ENCODE measurements at regions not wholly inside any gene's neighbourhood (a gene's known extent, or its start where the extent isn't known, plus 50 kb on each side); places are given as distances from the start of the nearest gene placed in this dataset.

DNA sequence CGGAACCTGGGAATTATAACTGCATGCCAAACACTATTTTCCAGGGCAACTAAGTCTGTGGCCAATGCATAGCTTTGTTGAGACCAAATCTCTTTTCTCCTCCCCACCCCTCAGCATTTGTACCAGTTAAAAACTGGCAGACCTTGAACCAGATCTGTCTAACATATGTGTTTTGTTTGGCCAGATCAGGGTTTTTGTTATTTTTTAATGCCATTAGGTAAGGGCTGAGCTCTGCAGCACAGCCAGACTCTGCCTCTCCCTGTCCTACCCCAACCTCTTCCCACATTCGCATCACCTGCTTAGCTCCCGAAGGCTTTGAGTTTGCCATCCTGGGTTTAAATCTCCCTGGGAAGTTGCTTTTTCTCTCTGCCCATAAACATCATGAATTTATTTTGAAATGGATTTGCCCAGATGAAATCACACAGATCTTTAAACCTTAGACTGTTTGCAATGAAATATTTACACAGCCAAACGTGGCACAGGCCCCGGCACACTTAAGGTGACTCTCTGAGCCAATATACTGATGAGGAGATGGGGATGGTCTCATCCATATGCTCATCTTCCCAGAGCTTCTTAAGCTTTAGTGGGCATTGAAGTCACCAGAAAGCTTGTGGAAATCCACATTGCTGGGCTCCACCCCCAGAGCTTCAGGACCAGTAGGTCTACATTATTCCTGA lies 54.0 kb upstream of the ALDH1B1 start (continued):
- TF ChIP-seq, protein P1, sequence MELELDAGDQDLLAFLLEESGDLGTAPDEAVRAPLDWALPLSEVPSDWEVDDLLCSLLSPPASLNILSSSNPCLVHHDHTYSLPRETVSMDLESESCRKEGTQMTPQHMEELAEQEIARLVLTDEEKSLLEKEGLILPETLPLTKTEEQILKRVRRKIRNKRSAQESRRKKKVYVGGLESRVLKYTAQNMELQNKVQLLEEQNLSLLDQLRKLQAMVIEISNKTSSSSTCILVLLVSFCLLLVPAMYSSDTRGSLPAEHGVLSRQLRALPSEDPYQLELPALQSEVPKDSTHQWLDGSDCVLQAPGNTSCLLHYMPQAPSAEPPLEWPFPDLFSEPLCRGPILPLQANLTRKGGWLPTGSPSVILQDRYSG (CRISPR knock-in tag; IDR thresholded peaks at IDR 0.05), result no peak
- TF ChIP-seq, protein P2, sequence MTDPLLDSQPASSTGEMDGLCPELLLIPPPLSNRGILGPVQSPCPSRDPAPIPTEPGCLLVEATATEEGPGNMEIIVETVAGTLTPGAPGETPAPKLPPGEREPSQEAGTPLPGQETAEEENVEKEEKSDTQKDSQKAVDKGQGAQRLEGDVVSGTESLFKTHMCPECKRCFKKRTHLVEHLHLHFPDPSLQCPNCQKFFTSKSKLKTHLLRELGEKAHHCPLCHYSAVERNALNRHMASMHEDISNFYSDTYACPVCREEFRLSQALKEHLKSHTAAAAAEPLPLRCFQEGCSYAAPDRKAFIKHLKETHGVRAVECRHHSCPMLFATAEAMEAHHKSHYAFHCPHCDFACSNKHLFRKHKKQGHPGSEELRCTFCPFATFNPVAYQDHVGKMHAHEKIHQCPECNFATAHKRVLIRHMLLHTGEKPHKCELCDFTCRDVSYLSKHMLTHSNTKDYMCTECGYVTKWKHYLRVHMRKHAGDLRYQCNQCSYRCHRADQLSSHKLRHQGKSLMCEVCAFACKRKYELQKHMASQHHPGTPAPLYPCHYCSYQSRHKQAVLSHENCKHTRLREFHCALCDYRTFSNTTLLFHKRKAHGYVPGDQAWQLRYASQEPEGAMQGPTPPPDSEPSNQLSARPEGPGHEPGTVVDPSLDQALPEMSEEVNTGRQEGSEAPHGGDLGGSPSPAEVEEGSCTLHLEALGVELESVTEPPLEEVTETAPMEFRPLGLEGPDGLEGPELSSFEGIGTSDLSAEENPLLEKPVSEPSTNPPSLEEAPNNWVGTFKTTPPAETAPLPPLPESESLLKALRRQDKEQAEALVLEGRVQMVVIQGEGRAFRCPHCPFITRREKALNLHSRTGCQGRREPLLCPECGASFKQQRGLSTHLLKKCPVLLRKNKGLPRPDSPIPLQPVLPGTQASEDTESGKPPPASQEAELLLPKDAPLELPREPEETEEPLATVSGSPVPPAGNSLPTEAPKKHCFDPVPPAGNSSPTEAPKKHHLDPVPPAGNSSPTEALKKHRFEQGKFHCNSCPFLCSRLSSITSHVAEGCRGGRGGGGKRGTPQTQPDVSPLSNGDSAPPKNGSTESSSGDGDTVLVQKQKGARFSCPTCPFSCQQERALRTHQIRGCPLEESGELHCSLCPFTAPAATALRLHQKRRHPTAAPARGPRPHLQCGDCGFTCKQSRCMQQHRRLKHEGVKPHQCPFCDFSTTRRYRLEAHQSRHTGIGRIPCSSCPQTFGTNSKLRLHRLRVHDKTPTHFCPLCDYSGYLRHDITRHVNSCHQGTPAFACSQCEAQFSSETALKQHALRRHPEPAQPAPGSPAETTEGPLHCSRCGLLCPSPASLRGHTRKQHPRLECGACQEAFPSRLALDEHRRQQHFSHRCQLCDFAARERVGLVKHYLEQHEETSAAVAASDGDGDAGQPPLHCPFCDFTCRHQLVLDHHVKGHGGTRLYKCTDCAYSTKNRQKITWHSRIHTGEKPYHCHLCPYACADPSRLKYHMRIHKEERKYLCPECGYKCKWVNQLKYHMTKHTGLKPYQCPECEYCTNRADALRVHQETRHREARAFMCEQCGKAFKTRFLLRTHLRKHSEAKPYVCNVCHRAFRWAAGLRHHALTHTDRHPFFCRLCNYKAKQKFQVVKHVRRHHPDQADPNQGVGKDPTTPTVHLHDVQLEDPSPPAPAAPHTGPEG (CRISPR knock-in tag; IDR thresholded peaks at IDR 0.05), result no peak
- TF ChIP-seq ZFAT (CRISPR knock-in tag; conservative IDR thresholded peaks at IDR 0.05), result no peak
- no peak for TF ChIP-seq ZNF766 (CRISPR knock-in tag; IDR thresholded peaks at IDR 0.05; ENCODE audit: borderline replicate concordance)

DNA sequence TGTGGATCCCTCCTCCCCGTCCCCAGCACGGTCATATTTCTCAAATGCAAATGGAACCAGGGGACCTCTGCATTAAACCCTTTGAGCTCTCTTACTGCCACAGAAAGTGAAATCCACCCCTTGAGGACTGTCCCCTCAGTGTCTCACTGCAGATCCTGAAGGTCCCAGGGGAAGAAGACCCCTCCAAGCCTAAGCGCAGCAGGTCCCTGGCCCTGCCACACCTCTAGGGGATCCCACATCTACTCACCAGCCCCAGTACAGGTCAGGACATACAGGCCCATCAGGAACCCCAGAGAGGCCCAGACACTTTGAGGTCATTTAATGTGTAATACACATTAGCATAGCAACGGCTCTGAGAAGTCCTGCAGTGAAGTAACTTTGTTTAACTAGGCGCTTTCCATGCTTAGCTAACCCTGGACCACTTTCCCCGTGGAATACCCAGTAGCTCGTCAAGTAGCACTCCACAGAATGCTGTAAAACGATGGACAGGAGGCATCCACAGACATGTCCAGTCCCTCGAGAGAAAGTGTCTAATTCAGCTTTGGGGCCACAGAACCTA lies 54.7 kb upstream of the ALDH1B1 start:
- FAIRE-seq (no peak), DNase-seq (ENCODE audit: low spot score) (no peak), ATAC-seq (no peak)
- Histone ChIP-seq H3K9me3 (ENCODE audit: low read length) (no peaks in the 10 kb centered on the region), H3K4me1 (ENCODE audit: insufficient read depth, low read length) (peaks cover 11% of the 10 kb centered on the region; the same call in 1 of the 2 replicates), H2AFZ (ENCODE audit: low read length) (no peak overlapping the region), H3K27ac (ENCODE audit: extremely low read length, insufficient read depth, low read length) (no peak overlapping the region), H3K4me3 (replicated peaks in 1 of 3; ENCODE audit: insufficient read depth in 1 of 3, low read depth in 2 of 3, low read length in 3 of 3) (no peak overlapping the region), H4K20me1 (ENCODE audit: insufficient read depth, low read length) (no peaks in the 10 kb centered on the region), H3K36me3 (replicated peaks in 1 of 2; ENCODE audit: control insufficient read depth in 1 of 2, insufficient read depth in 2 of 2, low read length in 2 of 2) (no peaks in the 10 kb centered on the region), H3K4me2 (ENCODE audit: low read depth, low read length) (no peak overlapping the region), H3K9ac (ENCODE audit: insufficient read depth, low read depth, low read length) (no peak overlapping the region), H3K27me3 (ENCODE audit: control insufficient read depth in 1 of 2, insufficient read depth in 2 of 2, low read length in 2 of 2) (peaks cover 4 to 21% of the 10 kb centered on the region in 2 experiments; a peak in 3 of 5 replicates), H3K79me2 (ENCODE audit: insufficient read depth, low read length) (no peaks in the 10 kb centered on the region)
- POLR2A ChIA-PET, result no interaction called here
- intact Hi-C loops (cut with micrococcal nuclease; ENCODE audit: unreplicated experiment), result no loop called here
- WGBS (ENCODE audit: low lambda C conversion rate), result 42% methylated on average over 8 of the region's 9 CpGs
- CTCF ChIA-PET (ENCODE audit: low intra/inter-chr PET ratio, low total read pairs), result no interaction called here
- no TSS peak for BruUV-seq (replicated peaks)
- in situ Hi-C loops (cut with HindIII; ENCODE audit: extremely low pct_ligation_motif_present, low pct_unique_long_range_greater_than_20kb), result no loop called here
- TF ChIP-seq, protein P3, sequence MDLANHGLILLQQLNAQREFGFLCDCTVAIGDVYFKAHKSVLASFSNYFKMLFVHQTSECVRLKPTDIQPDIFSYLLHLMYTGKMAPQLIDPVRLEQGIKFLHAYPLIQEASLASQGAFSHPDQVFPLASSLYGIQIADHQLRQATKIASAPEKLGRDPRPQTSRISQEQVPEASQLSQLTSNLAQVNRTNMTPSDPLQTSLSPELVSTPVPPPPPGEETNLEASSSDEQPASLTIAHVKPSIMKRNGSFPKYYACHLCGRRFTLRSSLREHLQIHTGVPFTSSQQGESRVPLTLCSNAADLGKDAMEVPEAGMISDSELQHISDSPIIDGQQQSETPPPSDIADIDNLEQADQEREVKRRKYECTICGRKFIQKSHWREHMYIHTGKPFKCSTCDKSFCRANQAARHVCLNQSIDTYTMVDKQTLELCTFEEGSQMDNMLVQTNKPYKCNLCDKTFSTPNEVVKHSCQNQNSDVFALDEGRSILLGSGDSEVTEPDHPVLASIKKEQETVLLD (CRISPR knock-in tag; IDR thresholded peaks at IDR 0.05; ENCODE audit: low read depth), result no peak
- TF ChIP-seq, protein P4, sequence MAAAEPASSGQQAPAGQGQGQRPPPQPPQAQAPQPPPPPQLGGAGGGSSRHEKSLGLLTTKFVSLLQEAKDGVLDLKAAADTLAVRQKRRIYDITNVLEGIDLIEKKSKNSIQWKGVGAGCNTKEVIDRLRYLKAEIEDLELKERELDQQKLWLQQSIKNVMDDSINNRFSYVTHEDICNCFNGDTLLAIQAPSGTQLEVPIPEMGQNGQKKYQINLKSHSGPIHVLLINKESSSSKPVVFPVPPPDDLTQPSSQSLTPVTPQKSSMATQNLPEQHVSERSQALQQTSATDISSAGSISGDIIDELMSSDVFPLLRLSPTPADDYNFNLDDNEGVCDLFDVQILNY (CRISPR knock-in tag; conservative IDR thresholded peaks at IDR 0.05), result no peak
- TF ChIP-seq SUZ12 (IDR thresholded peaks at IDR 0.05; ENCODE audit: low read depth, low read length) (no peak), HNRNPUL1 (IDR thresholded peaks at IDR 0.05; ENCODE audit: low read depth, low read length) (no peak), MBNL3 (CRISPR knock-in tag; conservative IDR thresholded peaks at IDR 0.05) (no peak), ZBTB3 (CRISPR knock-in tag; IDR thresholded peaks at IDR 0.05; ENCODE audit: borderline replicate concordance, low read depth) (no peak), SNAPC2 (CRISPR knock-in tag; IDR thresholded peaks at IDR 0.05) (no peak), FOXA3 (CRISPR knock-in tag; IDR thresholded peaks at IDR 0.05) (no peak)
- TF ChIP-seq, protein P5, sequence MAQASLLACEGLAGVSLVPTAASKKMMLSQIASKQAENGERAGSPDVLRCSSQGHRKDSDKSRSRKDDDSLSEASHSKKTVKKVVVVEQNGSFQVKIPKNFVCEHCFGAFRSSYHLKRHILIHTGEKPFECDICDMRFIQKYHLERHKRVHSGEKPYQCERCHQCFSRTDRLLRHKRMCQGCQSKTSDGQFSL (CRISPR knock-in tag; IDR thresholded peaks at IDR 0.05), result no peak
